Gastrocnemius medialis (tissue), 4 donors: ENCODE measurements at regions not wholly inside any gene's neighbourhood (a gene's known extent, or its start where the extent isn't known, plus 50 kb on each side); places are given as distances from the start of the nearest gene placed in this dataset.
A peak's percentile ranks its signal among the peaks of the same experiment; 100 is the strongest.

ENCODE experiments used
- ATAC-seq, 2 donors: fragments of 150-250 bp; one replicate each; pipeline ENCODE4 v1.9.1; 2016
- DNase-seq, 2 donors: peaks; one replicate each; pipeline ENCODE4 v3.0.0-alpha.2; 2019
- H3K27ac ChIP-seq, 4 donors: fragments of 200-600 bp; sonication (generic); 1 replicate in 1 of 4; 2 replicates in 3 of 4; pipeline ENCODE4 v1.5.1; 2016 to 2018; ENCODE audit warnings: mild to moderate bottlenecking in 2 of 4, moderate library complexity in 1 of 4
- H3K27me3 ChIP-seq, 3 donors: fragments of 200-600 bp; sonication (generic) in 2 of 3; 1 replicate in 1 of 3; 2 replicates in 2 of 3; pipeline versions ENCODE4 v1.5.1 to v1.6.0; 2016 to 2019; ENCODE audit warnings: mild to moderate bottlenecking in 1 of 3, moderate library complexity in 1 of 3
- H3K36me3 ChIP-seq, 2 donors: fragments of 200-600 bp; sonication (generic) in 1 of 2; one replicate each; pipeline ENCODE4 v1.5.1; 2017 to 2018
- H3K4me1 ChIP-seq, 2 donors: fragments of 200-600 bp; sonication (generic) in 1 of 2; one replicate each; pipeline ENCODE4 v1.5.1; 2016 to 2017; ENCODE audit warnings: mild to moderate bottlenecking in 2 of 2
- H3K4me3 ChIP-seq, 4 donors: fragments of 200-600 bp; sonication (generic) in 3 of 4; 1 replicate in 1 of 4; 2 replicates in 3 of 4; pipeline ENCODE4 v1.5.1; 2016 to 2019; ENCODE audit warnings: mild to moderate bottlenecking in 2 of 4
- H3K9me3 ChIP-seq, 3 donors: fragments of 200-600 bp; sonication (generic) in 2 of 3; 1 replicate in 1 of 3; 2 replicates in 2 of 3; pipeline ENCODE4 v1.5.1; 2016 to 2019
- POLR2A ChIP-seq, 2 donors: fragments of 450-650 bp; IDR thresholded peaks; one replicate each; pipeline ENCODE4 v1.6.1; 2017; ENCODE audit warnings: antibody characterized with exemption in 2 of 2, mild to moderate bottlenecking in 2 of 2, moderate library complexity in 2 of 2
- in situ Hi-C, 4 donors: fragments of 200-750 bp; cut with MboI; loops; one replicate each; pipeline versions ENCODE4 v1.15.0 to v1.8.0; 2017; ENCODE audit warnings: low sequenced_read_pairs in 4 of 4
- intact Hi-C: fragments of 100-400 bp; cut with DNase I; formaldehyde crosslinking; loops from one replicate; pipeline ENCODE4 v1.15.1; 2023; ENCODE audit warnings: low total_unique reads
- TF ChIP-seq, protein P1 (sequence below), 5 experiments: fragments of 450-650 bp in 3 of 5; fragments of 200-600 bp in 2 of 5; sonication (generic) in 2 of 5; IDR thresholded peaks in 4 of 5; conservative IDR thresholded peaks in 1 of 5; 1 replicate in 4 of 5; 2 replicates in 1 of 5; pipeline ENCODE4 v1.5.1; 2016 to 2019; ENCODE audit warnings: antibody characterized with exemption in 5 of 5, mild to moderate bottlenecking in 3 of 5, moderate library complexity in 3 of 5

DNA sequence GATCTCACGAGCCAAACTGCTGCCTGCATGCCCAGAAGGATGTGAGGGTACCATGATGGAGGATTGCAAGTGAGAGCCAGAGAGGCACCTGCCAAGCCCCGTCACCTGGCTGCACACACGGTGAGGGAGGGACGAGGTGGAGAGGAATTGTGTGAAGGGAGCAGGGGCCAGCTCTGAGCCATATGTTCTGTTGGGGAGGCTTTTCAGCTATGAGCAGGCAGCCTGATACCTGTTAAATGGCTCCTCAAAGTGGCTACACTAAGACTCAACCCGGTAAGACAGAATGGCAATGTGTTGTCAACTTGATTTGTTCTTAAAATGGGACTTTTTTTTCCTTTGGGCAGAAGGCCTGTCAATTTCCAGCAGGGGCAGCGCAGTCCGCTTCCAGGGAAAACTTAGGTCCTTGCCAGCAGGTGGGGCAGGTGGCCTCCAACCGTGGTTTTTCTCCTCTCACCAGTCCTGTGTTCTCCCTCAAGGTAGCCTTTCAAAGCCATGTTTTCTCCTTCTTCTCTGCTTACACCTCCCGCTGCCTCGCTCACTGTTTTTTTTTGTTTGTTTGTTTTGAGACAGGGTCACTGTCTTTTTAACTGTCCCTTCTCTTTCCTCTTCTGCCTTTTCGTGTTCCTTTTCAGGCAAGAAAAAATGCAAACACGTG is 57.7 kb upstream of the ZNRF2 start:
- TF ChIP-seq, protein P1, sequence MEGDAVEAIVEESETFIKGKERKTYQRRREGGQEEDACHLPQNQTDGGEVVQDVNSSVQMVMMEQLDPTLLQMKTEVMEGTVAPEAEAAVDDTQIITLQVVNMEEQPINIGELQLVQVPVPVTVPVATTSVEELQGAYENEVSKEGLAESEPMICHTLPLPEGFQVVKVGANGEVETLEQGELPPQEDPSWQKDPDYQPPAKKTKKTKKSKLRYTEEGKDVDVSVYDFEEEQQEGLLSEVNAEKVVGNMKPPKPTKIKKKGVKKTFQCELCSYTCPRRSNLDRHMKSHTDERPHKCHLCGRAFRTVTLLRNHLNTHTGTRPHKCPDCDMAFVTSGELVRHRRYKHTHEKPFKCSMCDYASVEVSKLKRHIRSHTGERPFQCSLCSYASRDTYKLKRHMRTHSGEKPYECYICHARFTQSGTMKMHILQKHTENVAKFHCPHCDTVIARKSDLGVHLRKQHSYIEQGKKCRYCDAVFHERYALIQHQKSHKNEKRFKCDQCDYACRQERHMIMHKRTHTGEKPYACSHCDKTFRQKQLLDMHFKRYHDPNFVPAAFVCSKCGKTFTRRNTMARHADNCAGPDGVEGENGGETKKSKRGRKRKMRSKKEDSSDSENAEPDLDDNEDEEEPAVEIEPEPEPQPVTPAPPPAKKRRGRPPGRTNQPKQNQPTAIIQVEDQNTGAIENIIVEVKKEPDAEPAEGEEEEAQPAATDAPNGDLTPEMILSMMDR (IDR thresholded peaks at IDR 0.05 in 4 of 5, conservative IDR thresholded peaks at IDR 0.05 in 1 of 5): no peak
- TF ChIP-seq POLR2A (IDR thresholded peaks at IDR 0.05): no peak
- ATAC-seq (peak in 1 of 2 donors; percentile 15), DNase-seq (peak in 1 of 2 donors; percentile 29)
- Histone ChIP-seq H3K4me1 (peaks cover 11 to 21% of the 10 kb centered on the region in 2 donors), H3K36me3 (no peaks in the 10 kb centered on the region), H3K27me3 (no peaks in the 10 kb centered on the region), H3K27ac (peak overlapping the region; percentile 85 to 90 (median 88)), H3K9me3 (no peaks in the 10 kb centered on the region), H3K4me3 (no peak overlapping the region)
- in situ Hi-C loops: loop anchor here in 1 of 4 donors (5.0 kb wide), 1 partner anchor 39 kb away; no protein-coding TSS in a partner anchor
- intact Hi-C loops: loop anchor here (1.0 to 2.0 kb wide), 2 partner anchors 53 to 180 kb away; no protein-coding TSS in a partner anchor

DNA sequence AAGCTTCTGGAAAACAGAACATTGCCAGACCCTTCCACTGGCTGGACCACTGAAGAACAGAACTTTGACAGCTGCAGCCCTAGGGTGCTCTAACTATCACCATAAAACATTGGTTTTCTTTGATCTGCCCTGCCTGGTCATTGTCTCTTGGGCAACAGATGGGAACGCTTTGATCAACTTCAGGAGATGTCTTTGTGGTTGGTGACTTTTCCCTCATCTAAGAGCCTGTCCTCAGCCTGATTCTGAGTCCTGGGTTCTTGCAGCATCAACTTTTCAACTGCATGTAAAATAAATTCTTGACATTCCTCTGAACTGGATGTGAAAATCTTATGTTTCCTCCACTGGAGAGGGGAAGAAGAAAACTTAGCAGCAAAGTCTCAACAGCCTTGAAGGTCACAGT is 53.1 kb upstream of the ZNRF2 start:
- Histone ChIP-seq H3K36me3 (no peaks in the 10 kb centered on the region), H3K4me1 (peaks cover 2 to 5% of the 10 kb centered on the region in 2 donors), H3K27ac (no peak overlapping the region), H3K4me3 (no peak overlapping the region), H3K27me3 (no peaks in the 10 kb centered on the region), H3K9me3 (no peaks in the 10 kb centered on the region)
- in situ Hi-C loops: no loop called here
- intact Hi-C loops: no loop called here
- DNase-seq: no peak
- TF ChIP-seq POLR2A (IDR thresholded peaks at IDR 0.05): no peak
- TF ChIP-seq, protein P1 (IDR thresholded peaks at IDR 0.05 in 4 of 5, conservative IDR thresholded peaks at IDR 0.05 in 1 of 5): no peak
- no peak for ATAC-seq

DNA sequence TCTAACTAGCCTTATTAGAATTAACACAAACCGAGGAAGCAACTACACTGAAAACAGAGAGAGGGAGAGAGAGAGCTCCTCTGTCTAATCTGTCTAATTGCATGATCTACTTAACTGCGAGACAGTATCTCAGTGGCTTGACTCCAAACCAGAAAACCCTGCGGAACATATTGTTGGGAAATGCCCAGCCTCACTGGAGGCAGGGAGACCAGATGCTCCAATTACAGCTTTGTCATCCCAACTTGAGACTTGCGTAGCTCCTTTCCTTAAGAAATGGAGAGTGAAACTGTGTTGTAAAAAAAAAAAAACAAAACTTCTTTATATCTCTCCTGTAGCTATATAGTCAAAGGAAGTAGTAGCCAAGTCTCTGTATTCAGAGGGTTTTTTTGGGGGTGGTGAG is 52.0 kb upstream of the ZNRF2 start:
- Histone ChIP-seq H3K4me3 (no peak overlapping the region), H3K4me1 (no peaks in the 10 kb centered on the region), H3K27ac (no peak overlapping the region), H3K9me3 (no peaks in the 10 kb centered on the region), H3K36me3 (no peaks in the 10 kb centered on the region), H3K27me3 (no peaks in the 10 kb centered on the region)
- DNase-seq (no peak), ATAC-seq (no peak)
- in situ Hi-C loops: no loop called here
- intact Hi-C loops: no loop called here
- TF ChIP-seq POLR2A (IDR thresholded peaks at IDR 0.05): no peak
- TF ChIP-seq, protein P1 (IDR thresholded peaks at IDR 0.05 in 4 of 5, conservative IDR thresholded peaks at IDR 0.05 in 1 of 5): no peak
